Breast epithelium (tissue), 3 donors: ENCODE measurements at regions not wholly inside any gene's neighbourhood (a gene's known extent, or its start where the extent isn't known, plus 50 kb on each side); places are given as distances from the start of the nearest gene placed in this dataset.

Experiments used
- CTCF ChIP-seq, 3 donors: fragments of 450-650 bp; IDR thresholded peaks; one replicate each; pipeline ENCODE4 v1.5.1; 2016 to 2017; ENCODE audit warnings: antibody characterized with exemption in 3 of 3, mild to moderate bottlenecking in 3 of 3, moderate library complexity in 3 of 3
- POLR2A ChIP-seq: fragments of 450-650 bp; IDR thresholded peaks from one replicate; pipeline ENCODE4 v1.6.1; 2016; ENCODE audit warnings: antibody characterized with exemption, mild to moderate bottlenecking, moderate library complexity

- TF ChIP-seq POLR2A (no peak), CTCF (IDR thresholded peaks at IDR 0.05) (no peak)
These were observed 131.7 kb downstream of the SH2D1A start for GRCh38 chrX:124478046-124478445.
